GM12873 (cell line): ENCODE measurements at regions not wholly inside any gene's neighbourhood (a gene's known extent, or its start where the extent isn't known, plus 50 kb on each side); places are given as distances from the start of the nearest gene placed in this dataset.

Source experiments
- TF ChIP-seq, protein P1 (sequence below): IDR thresholded peaks from 2 replicates; pipeline ENCODE4 v1.5.1; 2012; ENCODE audit warnings: low read depth, mild to moderate bottlenecking, moderate library complexity, low read length, control low read depth; ENCODE audit not compliant: insufficient read depth; ENCODE audit errors: missing control alignments

DNA sequence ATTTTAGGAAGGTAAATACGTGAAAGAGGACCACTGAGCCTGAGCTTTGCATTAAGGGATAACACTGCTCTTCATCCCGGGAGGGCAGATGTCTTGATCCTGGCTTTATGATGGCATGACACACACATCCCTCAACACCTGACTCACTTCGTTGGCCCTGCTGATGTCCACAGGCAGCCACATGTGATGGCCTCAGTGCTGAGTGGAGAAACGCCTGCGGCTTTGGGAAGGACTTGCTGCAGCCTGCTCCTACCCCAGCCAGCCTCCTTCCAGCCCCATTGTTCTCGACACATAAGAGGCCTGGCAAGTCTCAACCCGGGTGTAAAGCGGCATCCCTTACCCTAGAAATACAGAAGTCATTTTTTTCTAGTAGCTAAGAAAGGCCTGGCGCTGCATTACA, 169.0 kb downstream of the SYK start:
- TF ChIP-seq, protein P1, sequence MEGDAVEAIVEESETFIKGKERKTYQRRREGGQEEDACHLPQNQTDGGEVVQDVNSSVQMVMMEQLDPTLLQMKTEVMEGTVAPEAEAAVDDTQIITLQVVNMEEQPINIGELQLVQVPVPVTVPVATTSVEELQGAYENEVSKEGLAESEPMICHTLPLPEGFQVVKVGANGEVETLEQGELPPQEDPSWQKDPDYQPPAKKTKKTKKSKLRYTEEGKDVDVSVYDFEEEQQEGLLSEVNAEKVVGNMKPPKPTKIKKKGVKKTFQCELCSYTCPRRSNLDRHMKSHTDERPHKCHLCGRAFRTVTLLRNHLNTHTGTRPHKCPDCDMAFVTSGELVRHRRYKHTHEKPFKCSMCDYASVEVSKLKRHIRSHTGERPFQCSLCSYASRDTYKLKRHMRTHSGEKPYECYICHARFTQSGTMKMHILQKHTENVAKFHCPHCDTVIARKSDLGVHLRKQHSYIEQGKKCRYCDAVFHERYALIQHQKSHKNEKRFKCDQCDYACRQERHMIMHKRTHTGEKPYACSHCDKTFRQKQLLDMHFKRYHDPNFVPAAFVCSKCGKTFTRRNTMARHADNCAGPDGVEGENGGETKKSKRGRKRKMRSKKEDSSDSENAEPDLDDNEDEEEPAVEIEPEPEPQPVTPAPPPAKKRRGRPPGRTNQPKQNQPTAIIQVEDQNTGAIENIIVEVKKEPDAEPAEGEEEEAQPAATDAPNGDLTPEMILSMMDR, result no peak

DNA sequence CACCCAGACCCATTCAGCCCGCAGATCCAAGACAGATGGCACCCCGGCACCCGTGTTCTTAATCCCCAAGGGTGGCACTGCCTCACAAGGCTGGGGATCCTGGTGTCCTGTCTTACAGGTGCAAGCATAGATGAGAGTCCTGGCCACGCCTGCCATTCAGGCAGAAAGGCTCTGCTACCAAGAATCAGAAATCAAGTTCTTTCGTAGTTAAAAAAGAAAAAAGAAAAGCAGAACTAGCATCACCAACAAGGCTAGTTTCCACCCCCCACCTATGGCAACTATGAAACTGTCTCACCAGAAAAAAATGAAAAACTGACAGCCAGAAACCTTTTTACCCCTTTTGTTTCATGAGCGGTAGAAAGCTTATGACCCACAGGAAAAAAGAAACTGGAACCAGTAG, 170.4 kb downstream of the SYK start:
- TF ChIP-seq, protein P1, result no peak

DNA sequence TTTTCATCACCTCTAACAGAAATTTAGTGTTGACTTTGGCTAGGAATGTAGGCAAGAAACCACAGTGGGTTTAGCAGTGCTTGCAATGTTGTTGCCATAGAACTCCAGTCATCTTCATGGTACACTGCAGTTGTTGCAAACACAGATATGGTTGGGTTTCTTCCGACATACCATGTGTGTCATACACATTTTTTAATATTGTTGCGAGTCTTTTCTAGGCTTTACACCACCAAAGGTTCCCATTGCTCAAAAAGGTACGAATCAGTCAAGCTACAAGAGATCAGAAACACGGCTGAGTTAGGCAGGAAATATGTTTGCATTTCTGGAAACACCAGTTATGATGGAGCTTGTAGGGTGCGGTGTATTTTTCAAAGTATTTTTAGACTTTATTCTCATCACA, 172.4 kb downstream of the SYK start:
- TF ChIP-seq, protein P1, result no peak

DNA sequence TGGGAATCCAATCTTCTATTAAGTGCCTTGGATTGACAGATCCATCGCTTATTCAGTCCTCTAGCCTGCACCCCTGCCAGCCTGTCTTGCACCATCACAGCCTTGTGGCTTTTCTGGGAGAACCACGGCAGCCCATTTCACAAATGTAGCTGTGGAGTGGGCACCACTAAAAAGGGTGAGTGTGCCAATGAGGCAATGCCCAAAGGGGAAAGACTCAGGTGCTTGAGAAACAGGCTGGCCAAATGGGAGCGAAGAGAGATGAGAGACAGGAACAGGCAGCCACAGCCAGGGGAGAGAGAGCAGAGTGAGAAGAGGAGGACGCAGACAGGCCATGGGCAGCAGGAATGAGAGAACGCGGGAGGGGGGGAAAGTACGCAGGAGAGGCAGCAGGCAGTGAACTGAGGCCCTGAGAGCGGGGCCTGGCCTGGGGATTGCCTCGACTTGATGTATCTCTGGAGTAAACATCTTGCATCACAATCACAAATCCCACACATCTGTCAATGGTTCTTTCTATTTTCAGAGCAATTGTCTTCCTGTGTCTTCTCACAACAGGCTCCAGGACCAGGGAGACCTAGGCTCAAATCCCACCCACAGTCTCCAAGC, 173.1 kb downstream of the SYK start:
- TF ChIP-seq, protein P1, result no peak

DNA sequence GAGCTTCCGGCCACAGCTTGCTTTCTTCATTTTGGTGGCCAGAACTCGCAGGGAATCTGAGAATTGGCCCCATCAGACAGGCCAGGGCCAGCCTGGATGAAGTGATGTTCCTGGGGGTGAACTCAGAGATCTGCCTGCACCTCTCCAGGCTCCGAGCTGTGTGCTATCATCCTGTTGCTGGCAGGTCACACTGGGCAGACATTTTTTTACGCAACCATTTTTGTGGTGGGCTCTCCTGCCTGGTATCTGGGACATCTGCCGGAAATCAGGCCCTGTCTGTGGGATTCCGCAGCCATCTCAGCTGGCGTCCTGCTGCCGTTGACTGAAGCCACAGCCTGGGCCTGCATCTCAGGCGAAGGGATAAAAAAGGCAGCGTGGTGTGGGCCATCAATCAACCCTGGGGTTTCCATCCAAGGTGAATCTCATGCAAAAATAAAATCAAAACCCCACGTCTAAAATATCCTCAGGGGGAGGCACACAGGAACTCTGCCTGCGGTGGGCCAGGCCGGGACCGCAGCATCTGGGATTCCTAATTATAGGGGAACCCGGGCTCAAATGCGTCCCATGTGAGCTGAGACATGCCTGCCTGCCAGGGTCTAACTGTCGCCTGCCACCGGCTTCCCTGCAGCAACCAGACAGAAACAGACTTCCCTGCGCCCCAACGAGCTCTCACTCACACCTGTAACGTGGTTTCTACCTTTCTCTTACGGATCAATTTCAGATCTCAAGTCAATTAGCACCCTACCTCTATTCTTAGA, 174.3 kb downstream of the SYK start:
- TF ChIP-seq, protein P1, result no peak

DNA sequence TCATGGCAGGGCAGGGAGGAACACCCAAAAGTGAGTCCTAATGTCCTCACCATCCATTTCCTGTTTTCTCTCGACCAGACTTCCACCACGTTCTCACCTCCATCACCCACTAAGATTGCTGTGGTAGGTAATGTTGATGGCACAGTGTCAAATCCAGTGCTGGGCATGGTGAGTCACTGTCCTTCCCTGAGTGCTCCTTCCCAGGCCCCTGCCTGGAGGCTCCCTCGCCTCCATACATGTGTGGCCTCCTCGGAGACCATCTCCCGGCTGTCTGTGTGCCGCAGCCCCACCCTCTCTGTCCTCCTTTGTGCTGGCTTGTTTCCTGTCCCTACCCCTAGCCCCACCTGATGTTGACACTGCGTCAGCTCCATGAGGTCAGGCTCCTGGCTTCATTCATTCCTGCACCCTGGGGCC, 177.5 kb downstream of the SYK start:
- TF ChIP-seq, protein P1, result no peak

DNA sequence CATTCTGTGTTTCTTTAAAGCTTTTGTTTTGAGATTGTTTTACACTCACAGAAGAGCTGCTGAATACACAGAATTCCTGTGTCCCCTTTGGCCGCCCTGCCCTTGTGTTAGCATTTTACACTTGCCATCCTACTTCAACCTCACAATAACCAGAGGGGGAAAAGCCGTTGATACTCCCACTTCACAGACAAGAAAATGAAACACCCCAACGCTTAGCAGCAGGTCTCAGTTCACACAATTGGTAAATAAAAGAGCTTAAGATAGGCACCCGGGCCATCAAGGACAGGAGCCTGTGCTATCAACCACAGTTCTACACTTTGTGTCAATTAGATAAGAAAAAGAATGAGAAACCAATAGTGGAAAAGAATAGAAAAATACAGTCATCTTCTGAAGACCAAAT, 178.0 kb downstream of the SYK start:
- TF ChIP-seq, protein P1, result no peak
